HepG2 (cell line): ENCODE measurements at regions not wholly inside any gene's neighbourhood (a gene's known extent, or its start where the extent isn't known, plus 50 kb on each side); places are given as distances from the start of the nearest gene placed in this dataset.

Experiments used
- ATAC-seq: fragments of 200-7000 bp; cut with Tn5 transposase; 3 replicates; pipeline ENCODE4 v1.9.1; 2020; ENCODE audit warnings: mild to moderate bottlenecking, moderate library complexity
- BruUV-seq: library from RNA; stranded (reverse); fragments of 400-500 nt; replicated peaks from 2 replicates; lab custom pipeline; 2021; lab: Mats Ljungman, UMichigan
- CTCF ChIA-PET: fragments of 300-600 bp; formaldehyde crosslinking; extraction: SDS; loops from one replicate; lab custom pipeline; 2021; ENCODE audit warnings: low total read pairs, inconsistent platforms, low intra/inter-chr PET ratio; lab: Yijun Ruan, JAX
- POLR2A ChIA-PET: fragments of 350-600 bp; sonication (Branson Sonifier 250); formaldehyde crosslinking; loops from one replicate; lab custom pipeline; 2020; ENCODE audit warnings: antibody characterized with exemption, inconsistent platforms; lab: Yijun Ruan, JAX
- DNase-seq: peaks from one replicate; pipeline ENCODE4 v3.0.0-alpha.2; 2015; ENCODE audit warnings: low spot score
- FAIRE-seq: peaks from 3 replicates; lab custom pipeline; 2011; peaks lifted over from hg19 to GRCh38; lab: Jason Lieb, UNC
- H2AFZ ChIP-seq: one replicate; pipeline ENCODE4 v1.6.1; 2011; ENCODE audit warnings: low read length, inconsistent platforms
- H3K27ac ChIP-seq: fragments of 300-600 bp; 3 replicates; pipeline ENCODE4 v1.8.0; 2011; ENCODE audit warnings: mixed run types, mild to moderate bottlenecking, mixed read lengths, low read length, inconsistent platforms; ENCODE audit not compliant: insufficient read depth; ENCODE audit errors: extremely low read length
- H3K27me3 ChIP-seq, 2 experiments: fragments of 200-600 bp in 1 of 2; 2 replicates in 1 of 2; 3 replicates in 1 of 2; pipeline versions ENCODE4 v1.6.0 to v1.8.0; 2011; ENCODE audit warnings: low read length in 2 of 2, mild to moderate bottlenecking in 2 of 2, moderate library complexity in 2 of 2, inconsistent platforms in 1 of 2; ENCODE audit not compliant: insufficient read depth in 2 of 2, control insufficient read depth in 1 of 2
- H3K36me3 ChIP-seq, 2 experiments: fragments of 200-600 bp in 1 of 2; replicated peaks in 1 of 2; 2 replicates in 1 of 2; 3 replicates in 1 of 2; pipeline versions ENCODE4 v1.5.1 to v1.8.0; 2011; ENCODE audit warnings: low read length in 2 of 2, inconsistent platforms in 1 of 2; ENCODE audit not compliant: insufficient read depth in 2 of 2, control insufficient read depth in 1 of 2
- H3K4me1 ChIP-seq: 2 replicates; pipeline ENCODE4 v1.5.1; 2012; ENCODE audit warnings: low read length, inconsistent platforms; ENCODE audit not compliant: insufficient read depth
- H3K4me2 ChIP-seq: 2 replicates; pipeline ENCODE4 v1.6.0; 2011; ENCODE audit warnings: low read depth, low read length, inconsistent platforms
- H3K4me3 ChIP-seq, 3 experiments: fragments of 200-600 bp in 1 of 3; sonication (generic), shearing (Covaris generic) in 1 of 3; replicated peaks in 1 of 3; 2 replicates each; pipeline ENCODE4 v1.5.1; 2011 to 2016; ENCODE audit warnings: low read length in 3 of 3, inconsistent platforms in 2 of 3, low read depth in 2 of 3, mild to moderate bottlenecking in 2 of 3, control low read depth in 1 of 3, mixed read lengths in 1 of 3; ENCODE audit not compliant: insufficient read depth in 1 of 3
- H3K79me2 ChIP-seq: one replicate; pipeline ENCODE4 v1.6.1; 2011; ENCODE audit warnings: low read length, inconsistent platforms; ENCODE audit not compliant: insufficient read depth
- H3K9ac ChIP-seq: 2 replicates; pipeline ENCODE4 v1.6.0; 2011; ENCODE audit warnings: mild to moderate bottlenecking, low read depth, low read length, inconsistent platforms; ENCODE audit not compliant: insufficient read depth
- H3K9me3 ChIP-seq: 2 replicates; pipeline ENCODE4 v1.5.1; 2012; ENCODE audit warnings: mild to moderate bottlenecking, low read length
- H4K20me1 ChIP-seq: 2 replicates; pipeline ENCODE4 v1.6.0; 2011; ENCODE audit warnings: inconsistent platforms, mild to moderate bottlenecking, low read length, moderate library complexity; ENCODE audit not compliant: insufficient read depth
- HMGA1 ChIP-seq: sonication (generic); formaldehyde crosslinking; conservative IDR thresholded peaks from 2 replicates; pipeline ENCODE4 v1.4.0; 2020; ENCODE audit warnings: missing genetic modification reagents
- RAD21 ChIP-seq: fragments of 450-650 bp; formaldehyde crosslinking; IDR thresholded peaks from 2 replicates; pipeline ENCODE4 v1.5.0; 2020; ENCODE audit warnings: mild to moderate bottlenecking
- SMC3 ChIP-seq: IDR thresholded peaks from 2 replicates; pipeline ENCODE4 v1.6.1; 2011; ENCODE audit warnings: low read length, improper control_type of control experiment
- STAG1 ChIP-seq: sonication (generic); formaldehyde crosslinking; IDR thresholded peaks from 2 replicates; pipeline ENCODE4 v1.4.0; 2020; ENCODE audit warnings: missing genetic modification reagents
- ZNF468 ChIP-seq: sonication (generic); formaldehyde crosslinking; IDR thresholded peaks from 2 replicates; pipeline ENCODE4 v1.8.0; 2022; ENCODE audit warnings: mild to moderate bottlenecking, moderate library complexity, missing genetic modification reagents
- WGBS: methylation state at CpG from one replicate; pipeline ENCODE4 v1.1.6; 2017; ENCODE audit warnings: low lambda C conversion rate; 5-methylcytosine and 5-hydroxymethylcytosine counted together
- in situ Hi-C: cut with HindIII; loops from 2 replicates; pipeline ENCODE4 v1.10.0; 2017; ENCODE audit warnings: low pct_unique_long_range_greater_than_20kb; ENCODE audit not compliant: extremely low pct_ligation_motif_present
- intact Hi-C: fragments of 100-400 bp; cut with micrococcal nuclease; formaldehyde crosslinking; loops from one replicate; pipeline ENCODE4 v1.10.0; 2022; ENCODE audit not compliant: unreplicated experiment
- TF ChIP-seq, protein P1 (sequence below): sonication (generic); formaldehyde crosslinking; IDR thresholded peaks from 2 replicates; pipeline ENCODE4 v1.9.0; 2021; ENCODE audit warnings: mild to moderate bottlenecking, missing genetic modification reagents
- TF ChIP-seq, protein P2 (sequence below): sonication (generic); formaldehyde crosslinking; IDR thresholded peaks from 2 replicates; pipeline ENCODE4 v1.5.0; 2020; ENCODE audit warnings: mild to moderate bottlenecking, missing genetic modification reagents, moderate library complexity

DNA sequence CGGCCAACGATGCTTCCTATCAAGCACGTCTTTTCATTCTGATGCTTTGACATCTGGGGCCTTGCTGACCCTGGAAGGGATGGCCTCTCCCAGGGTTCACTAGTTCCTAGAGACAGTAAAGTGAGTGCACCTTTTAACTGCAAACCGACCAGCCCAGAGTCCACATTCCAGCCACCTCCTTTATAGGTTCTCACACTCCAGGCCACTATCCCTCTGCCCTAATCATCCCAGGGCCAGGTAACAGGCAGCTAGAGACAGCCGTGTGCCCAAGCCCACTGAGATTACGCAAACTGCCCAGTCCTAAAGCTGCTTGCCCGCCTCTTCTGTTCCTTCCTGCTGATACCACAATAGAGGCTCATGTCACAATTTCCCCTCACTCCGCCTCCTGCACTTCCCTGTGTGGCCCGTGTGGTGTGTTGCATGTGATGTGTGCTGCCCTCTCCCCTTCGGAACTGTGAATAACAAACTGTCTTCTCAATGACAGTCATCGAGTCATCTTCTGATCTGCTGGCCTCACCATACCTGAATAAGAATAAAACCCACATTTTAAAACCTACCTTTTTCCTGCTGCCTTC is 123.7 kb upstream of the EXOC2 start (continued):
- TF ChIP-seq, protein P1, sequence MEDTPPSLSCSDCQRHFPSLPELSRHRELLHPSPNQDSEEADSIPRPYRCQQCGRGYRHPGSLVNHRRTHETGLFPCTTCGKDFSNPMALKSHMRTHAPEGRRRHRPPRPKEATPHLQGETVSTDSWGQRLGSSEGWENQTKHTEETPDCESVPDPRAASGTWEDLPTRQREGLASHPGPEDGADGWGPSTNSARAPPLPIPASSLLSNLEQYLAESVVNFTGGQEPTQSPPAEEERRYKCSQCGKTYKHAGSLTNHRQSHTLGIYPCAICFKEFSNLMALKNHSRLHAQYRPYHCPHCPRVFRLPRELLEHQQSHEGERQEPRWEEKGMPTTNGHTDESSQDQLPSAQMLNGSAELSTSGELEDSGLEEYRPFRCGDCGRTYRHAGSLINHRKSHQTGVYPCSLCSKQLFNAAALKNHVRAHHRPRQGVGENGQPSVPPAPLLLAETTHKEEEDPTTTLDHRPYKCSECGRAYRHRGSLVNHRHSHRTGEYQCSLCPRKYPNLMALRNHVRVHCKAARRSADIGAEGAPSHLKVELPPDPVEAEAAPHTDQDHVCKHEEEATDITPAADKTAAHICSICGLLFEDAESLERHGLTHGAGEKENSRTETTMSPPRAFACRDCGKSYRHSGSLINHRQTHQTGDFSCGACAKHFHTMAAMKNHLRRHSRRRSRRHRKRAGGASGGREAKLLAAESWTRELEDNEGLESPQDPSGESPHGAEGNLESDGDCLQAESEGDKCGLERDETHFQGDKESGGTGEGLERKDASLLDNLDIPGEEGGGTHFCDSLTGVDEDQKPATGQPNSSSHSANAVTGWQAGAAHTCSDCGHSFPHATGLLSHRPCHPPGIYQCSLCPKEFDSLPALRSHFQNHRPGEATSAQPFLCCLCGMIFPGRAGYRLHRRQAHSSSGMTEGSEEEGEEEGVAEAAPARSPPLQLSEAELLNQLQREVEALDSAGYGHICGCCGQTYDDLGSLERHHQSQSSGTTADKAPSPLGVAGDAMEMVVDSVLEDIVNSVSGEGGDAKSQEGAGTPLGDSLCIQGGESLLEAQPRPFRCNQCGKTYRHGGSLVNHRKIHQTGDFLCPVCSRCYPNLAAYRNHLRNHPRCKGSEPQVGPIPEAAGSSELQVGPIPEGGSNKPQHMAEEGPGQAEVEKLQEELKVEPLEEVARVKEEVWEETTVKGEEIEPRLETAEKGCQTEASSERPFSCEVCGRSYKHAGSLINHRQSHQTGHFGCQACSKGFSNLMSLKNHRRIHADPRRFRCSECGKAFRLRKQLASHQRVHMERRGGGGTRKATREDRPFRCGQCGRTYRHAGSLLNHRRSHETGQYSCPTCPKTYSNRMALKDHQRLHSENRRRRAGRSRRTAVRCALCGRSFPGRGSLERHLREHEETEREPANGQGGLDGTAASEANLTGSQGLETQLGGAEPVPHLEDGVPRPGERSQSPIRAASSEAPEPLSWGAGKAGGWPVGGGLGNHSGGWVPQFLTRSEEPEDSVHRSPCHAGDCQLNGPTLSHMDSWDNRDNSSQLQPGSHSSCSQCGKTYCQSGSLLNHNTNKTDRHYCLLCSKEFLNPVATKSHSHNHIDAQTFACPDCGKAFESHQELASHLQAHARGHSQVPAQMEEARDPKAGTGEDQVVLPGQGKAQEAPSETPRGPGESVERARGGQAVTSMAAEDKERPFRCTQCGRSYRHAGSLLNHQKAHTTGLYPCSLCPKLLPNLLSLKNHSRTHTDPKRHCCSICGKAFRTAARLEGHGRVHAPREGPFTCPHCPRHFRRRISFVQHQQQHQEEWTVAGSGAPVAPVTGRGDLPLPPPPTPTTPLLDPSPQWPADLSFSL (CRISPR knock-in tag) = peak; percentile 51; the same call in 1 of the 2 replicates
- TF ChIP-seq STAG1 (CRISPR knock-in tag) (peak; percentile 19; the same call in 1 of the 2 replicates), ZNF468 (no peak)

DNA sequence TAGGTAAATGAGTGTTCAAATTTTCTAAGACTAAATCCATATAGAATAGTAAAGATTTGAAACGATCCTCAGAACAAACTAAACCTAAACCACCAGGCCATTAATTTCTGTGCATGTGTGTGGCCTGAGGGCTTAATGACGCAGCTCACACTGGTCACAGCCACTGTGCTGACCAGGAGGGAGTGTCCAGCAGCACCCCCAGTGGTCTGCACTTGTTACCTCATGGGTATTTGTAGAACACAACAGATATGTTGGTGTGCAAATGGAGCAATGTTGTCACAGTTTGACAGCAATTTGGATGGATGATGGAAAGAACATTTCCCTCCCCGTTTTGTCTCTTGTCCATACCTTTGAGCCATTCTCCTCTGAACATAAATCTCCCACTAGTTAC is 122.4 kb upstream of the EXOC2 start:
- in situ Hi-C loops (no loop called here), intact Hi-C loops (no loop called here)
- ChIA-PET CTCF (no interaction called here), POLR2A (no interaction called here)
- Histone ChIP-seq H3K9ac (no peak overlapping the region), H3K79me2 (no peaks in the 10 kb centered on the region), H3K9me3 (no peaks in the 10 kb centered on the region), H3K27ac (no peak overlapping the region), H3K4me3 (no peak overlapping the region), H2AFZ (no peak overlapping the region), H3K36me3 (no peaks in the 10 kb centered on the region), H3K27me3 (peaks cover 0 to 26% of the 10 kb centered on the region in 2 experiments; a peak in 3 of 5 replicates), H3K4me1 (peaks cover 18% of the 10 kb centered on the region), H4K20me1 (no peaks in the 10 kb centered on the region), H3K4me2 (no peak overlapping the region)
- FAIRE-seq (no peak), DNase-seq (peak; percentile 19), ATAC-seq (peak; percentile 88)
- 48% methylated on average over 3 of the region's 3 CpGs for WGBS
- TF ChIP-seq STAG1 (CRISPR knock-in tag) = peak; percentile 34; the same call in 1 of the 2 replicates
- peak; percentile 28; the same call in 1 of the 2 replicates for TF ChIP-seq RAD21 (CRISPR knock-in tag)
- peak; percentile 16; the same call in 1 of the 2 replicates for TF ChIP-seq SMC3
- no peak for TF ChIP-seq HMGA1 (CRISPR knock-in tag)
- TF ChIP-seq, protein P2, sequence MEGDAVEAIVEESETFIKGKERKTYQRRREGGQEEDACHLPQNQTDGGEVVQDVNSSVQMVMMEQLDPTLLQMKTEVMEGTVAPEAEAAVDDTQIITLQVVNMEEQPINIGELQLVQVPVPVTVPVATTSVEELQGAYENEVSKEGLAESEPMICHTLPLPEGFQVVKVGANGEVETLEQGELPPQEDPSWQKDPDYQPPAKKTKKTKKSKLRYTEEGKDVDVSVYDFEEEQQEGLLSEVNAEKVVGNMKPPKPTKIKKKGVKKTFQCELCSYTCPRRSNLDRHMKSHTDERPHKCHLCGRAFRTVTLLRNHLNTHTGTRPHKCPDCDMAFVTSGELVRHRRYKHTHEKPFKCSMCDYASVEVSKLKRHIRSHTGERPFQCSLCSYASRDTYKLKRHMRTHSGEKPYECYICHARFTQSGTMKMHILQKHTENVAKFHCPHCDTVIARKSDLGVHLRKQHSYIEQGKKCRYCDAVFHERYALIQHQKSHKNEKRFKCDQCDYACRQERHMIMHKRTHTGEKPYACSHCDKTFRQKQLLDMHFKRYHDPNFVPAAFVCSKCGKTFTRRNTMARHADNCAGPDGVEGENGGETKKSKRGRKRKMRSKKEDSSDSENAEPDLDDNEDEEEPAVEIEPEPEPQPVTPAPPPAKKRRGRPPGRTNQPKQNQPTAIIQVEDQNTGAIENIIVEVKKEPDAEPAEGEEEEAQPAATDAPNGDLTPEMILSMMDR (CRISPR knock-in tag) = peak; percentile 32
- BruUV-seq = no TSS peak
